ENCODE measurements at regions not wholly inside any gene's neighbourhood (a gene's known extent, or its start where the extent isn't known, plus 50 kb on each side); places are given as distances from the start of the nearest gene placed in this dataset.

- H3K36me3 ChIP-seq (ENCODE audit: insufficient read depth, low read length) = no peaks in the 10 kb centered on the region
- DNase-seq (ENCODE audit: low spot score) = no peak
- no peaks in the 10 kb centered on the region for H3K4me1 ChIP-seq (ENCODE audit: insufficient read depth, low read length, poor library complexity, severe bottlenecking)
- H3K9me2 ChIP-seq (ENCODE audit: insufficient read depth, low read length) = no peaks in the 10 kb centered on the region
- no peak overlapping the region for H3K4me2 ChIP-seq (ENCODE audit: low read length)
- H2AFZ ChIP-seq (ENCODE audit: low read length) = no peak overlapping the region
- ChIA-PET POLR2A (interaction anchor here (1.2 kb wide), 1 partner anchor 10 kb away, joined by 3 read pairs; no protein-coding TSS in a partner anchor), CTCF (ENCODE audit: unreplicated experiment) (no interaction called here)
- H3K4me3 ChIP-seq (ENCODE audit: low read depth, low read length, poor library complexity, severe bottlenecking) = no peak overlapping the region
- no TSS peak for BruUV-seq (replicated peaks)
- no peaks in the 10 kb centered on the region for H4K20me1 ChIP-seq (ENCODE audit: insufficient read depth, low read length)
- H3K27ac ChIP-seq (ENCODE audit: low read depth, low read length, poor library complexity, severe bottlenecking) = no peak overlapping the region
- TF ChIP-seq EZH2phosphoT487 (IDR thresholded peaks at IDR 0.05; ENCODE audit: borderline replicate concordance, low read depth, low read length) (no peak), CTCF (conservative IDR thresholded peaks at IDR 0.05; ENCODE audit: low read length) (no peak)
- intact Hi-C loops (cut with micrococcal nuclease; ENCODE audit: unreplicated experiment) = loop anchor here (5.0 kb wide), 1 partner anchor 457 kb away; no protein-coding TSS in a partner anchor
- no peaks in the 10 kb centered on the region for H3K9me3 ChIP-seq (ENCODE audit: low read length)
- no peaks in the 10 kb centered on the region for H3K79me2 ChIP-seq (ENCODE audit: insufficient read depth, low read depth, low read length)
Observed at GRCh38 chr11:36748836-36749235, 150.8 kb upstream of the RAG2 start.

- peak; percentile 85 for DNase-seq (ENCODE audit: low spot score)
- Histone ChIP-seq H3K36me3 (ENCODE audit: insufficient read depth, low read length) (no peaks in the 10 kb centered on the region), H3K79me2 (ENCODE audit: insufficient read depth, low read depth, low read length) (no peaks in the 10 kb centered on the region), H3K4me1 (ENCODE audit: insufficient read depth, low read length, poor library complexity, severe bottlenecking) (no peaks in the 10 kb centered on the region), H3K9me2 (ENCODE audit: insufficient read depth, low read length) (no peaks in the 10 kb centered on the region), H2AFZ (ENCODE audit: low read length) (no peak overlapping the region), H4K20me1 (ENCODE audit: insufficient read depth, low read length) (no peaks in the 10 kb centered on the region), H3K4me2 (ENCODE audit: low read length) (no peak overlapping the region), H3K27ac (ENCODE audit: low read depth, low read length, poor library complexity, severe bottlenecking) (no peak overlapping the region), H3K9me3 (ENCODE audit: low read length) (no peaks in the 10 kb centered on the region), H3K4me3 (ENCODE audit: low read depth, low read length, poor library complexity, severe bottlenecking) (no peak overlapping the region)
- TF ChIP-seq EZH2phosphoT487 (IDR thresholded peaks at IDR 0.05; ENCODE audit: borderline replicate concordance, low read depth, low read length) (no peak), CTCF (conservative IDR thresholded peaks at IDR 0.05; ENCODE audit: low read length) (peak; percentile 100)
- intact Hi-C loops (cut with micrococcal nuclease; ENCODE audit: unreplicated experiment) = loop anchor here (1.0 to 5.0 kb wide), 3 partner anchors 44 to 455 kb away; no protein-coding TSS in a partner anchor
- no TSS peak for BruUV-seq (replicated peaks)
- CTCF ChIA-PET (ENCODE audit: unreplicated experiment) = interaction anchor here (0.6 to 1.4 kb wide), 5 partner anchors 9 to 183 kb away, joined by 3 to 9 read pairs (median 5); no protein-coding TSS in a partner anchor
- POLR2A ChIA-PET = interaction anchor here (0.6 kb wide), 2 partner anchors 57 to 1194 kb away, joined by 3 read pairs; no protein-coding TSS in a partner anchor
Observed at GRCh38 chr11:36746886-36747710, 149.1 kb upstream of the RAG2 start.

All from OCI-LY7 (cell line).